Right lung (tissue), 2 donors: ENCODE measurements at regions not wholly inside any gene's neighbourhood (a gene's known extent, or its start where the extent isn't known, plus 50 kb on each side); places are given as distances from the start of the nearest gene placed in this dataset.
A peak's percentile ranks its signal among the peaks of the same experiment; 100 is the strongest.

Experiments
- DNase-seq, 2 donors: peaks; one replicate each; pipeline ENCODE4 v3.0.0-alpha.2; 2013

GRCh38 chr13:39938596-39938995, 283.1 kb downstream of the COG6 start:
- DNase-seq = no peak

DNA sequence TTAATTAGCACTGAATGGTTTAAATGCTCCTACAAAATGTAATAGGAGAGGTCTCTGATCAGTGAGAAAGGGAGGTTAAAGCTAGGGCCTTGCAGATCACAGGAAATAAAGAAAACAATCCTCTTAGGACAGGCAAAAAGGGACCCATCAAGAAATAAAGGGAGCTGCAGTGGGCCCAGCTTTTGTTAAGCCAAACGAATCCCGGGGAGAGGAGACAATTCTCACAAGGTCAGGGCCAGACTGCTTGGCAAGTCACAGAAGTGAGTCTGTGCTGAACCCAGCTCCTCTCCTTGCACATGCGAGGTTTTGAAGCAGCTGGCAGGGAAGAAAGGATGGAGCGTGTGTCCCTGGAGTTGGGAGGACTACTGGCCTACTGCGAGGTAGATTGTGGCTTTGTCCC, 285.8 kb downstream of the COG6 start:
- DNase-seq = no peak

- no peak for DNase-seq
Measured at GRCh38 chr13:39941911-39942551, 286.6 kb downstream of the COG6 start.

DNA sequence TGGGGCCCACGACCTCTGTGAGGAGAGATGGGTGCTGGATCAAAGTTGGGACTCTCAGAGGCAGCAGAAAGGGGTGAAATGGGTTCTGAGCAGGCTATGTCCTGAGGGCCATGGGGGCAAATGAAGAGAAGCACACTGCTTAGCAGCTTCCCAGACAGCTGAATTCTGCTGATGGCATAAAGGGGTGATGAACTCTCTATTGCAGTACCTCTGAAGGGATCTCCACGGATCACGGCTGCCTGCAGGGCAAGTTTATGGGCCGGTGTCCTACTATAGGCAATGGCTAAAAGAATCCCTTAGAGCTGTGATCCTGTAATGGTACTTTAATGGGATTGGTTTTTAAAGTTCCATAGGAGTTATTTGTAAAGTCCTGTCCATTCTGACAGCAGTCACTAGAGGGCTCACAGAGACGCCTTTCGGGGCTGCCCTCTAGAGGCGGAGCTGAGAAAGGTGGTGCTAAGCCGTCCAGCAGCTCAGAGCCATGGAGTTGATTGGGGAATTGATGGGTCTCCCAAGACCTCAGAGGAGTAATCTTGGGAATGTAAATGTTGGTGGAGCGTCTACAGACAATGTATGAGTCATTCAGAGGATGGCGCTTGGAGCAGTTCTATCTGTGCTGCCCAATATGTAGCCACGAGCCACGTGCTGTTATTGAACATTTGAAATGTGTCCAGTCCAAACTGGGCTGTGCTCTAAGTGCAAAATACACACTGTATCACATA, 287.3 kb downstream of the COG6 start:
- DNase-seq = peak in 1 of 2 donors; percentile 20

GRCh38 chr13:39943711-39944110, 288.2 kb downstream of the COG6 start:
- no peak for DNase-seq

DNA sequence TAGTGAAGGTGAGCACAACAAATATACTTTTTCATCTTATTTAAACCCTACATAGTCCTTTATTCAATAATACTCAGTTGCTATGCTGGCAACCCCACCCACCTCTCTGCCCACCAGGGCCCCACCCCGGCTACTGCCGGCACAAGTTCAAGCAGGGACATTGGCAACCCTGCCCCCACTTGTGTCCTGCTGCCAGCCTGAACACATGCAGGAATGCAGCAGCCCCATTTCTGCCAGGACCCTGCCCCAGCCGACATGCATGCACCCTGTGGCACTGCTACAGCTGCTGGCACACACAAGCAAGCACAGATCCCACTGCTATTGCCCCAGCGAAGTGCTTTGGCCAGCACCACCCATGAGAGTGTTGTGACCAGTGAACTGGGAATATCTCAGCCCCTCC, 289.8 kb downstream of the COG6 start:
- DNase-seq = no peak

DNA sequence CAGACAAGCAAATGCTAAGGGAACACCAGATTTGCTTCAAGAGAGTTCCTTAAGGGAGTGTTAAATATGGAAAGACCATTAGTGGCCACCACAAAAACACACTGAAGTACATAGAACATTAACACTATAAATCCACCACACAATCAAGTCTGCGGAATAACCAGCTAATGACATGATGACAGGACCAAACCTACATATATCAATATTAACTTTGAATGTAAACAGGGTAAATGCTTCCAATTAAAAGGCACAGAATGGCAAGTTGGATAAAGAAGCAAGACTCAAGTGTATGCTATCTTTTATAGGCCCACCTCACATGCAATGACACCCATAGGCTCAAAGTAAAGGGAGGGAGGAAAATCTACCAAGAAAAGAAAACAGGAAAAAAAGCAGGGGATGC, 291.3 kb downstream of the COG6 start:
- no peak for DNase-seq

GRCh38 chr13:39951301-39951700, 295.8 kb downstream of the COG6 start:
- no peak for DNase-seq

GRCh38 chr13:39952249-39953233, 297.1 kb downstream of the COG6 start:
- DNase-seq = peak; percentile 62 to 76

DNA sequence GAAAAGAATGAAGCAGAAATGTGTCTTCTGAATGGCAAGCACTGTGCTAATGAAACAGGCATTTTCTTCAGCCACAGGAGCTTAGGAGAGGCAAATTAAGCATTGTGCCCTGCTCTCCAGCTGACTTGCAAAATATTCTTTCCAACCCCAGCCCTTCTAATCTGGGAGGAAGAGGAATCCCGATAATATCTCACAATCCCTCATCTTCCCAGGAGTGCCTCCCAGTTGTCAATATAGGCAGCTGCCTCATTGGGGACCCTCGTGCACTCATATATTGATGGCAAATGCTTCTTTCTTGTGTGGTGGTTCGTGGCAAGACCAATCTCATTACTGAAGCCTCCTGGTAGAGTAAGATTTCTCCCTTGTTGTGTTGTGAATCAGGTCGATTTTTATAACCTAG, 299.0 kb downstream of the COG6 start:
- no peak for DNase-seq

- no peak for DNase-seq
Measured at GRCh38 chr13:39955560-39955959, 300.1 kb downstream of the COG6 start.

- DNase-seq = no peak
Measured at GRCh38 chr13:39956036-39956435, 300.6 kb downstream of the COG6 start.

DNA sequence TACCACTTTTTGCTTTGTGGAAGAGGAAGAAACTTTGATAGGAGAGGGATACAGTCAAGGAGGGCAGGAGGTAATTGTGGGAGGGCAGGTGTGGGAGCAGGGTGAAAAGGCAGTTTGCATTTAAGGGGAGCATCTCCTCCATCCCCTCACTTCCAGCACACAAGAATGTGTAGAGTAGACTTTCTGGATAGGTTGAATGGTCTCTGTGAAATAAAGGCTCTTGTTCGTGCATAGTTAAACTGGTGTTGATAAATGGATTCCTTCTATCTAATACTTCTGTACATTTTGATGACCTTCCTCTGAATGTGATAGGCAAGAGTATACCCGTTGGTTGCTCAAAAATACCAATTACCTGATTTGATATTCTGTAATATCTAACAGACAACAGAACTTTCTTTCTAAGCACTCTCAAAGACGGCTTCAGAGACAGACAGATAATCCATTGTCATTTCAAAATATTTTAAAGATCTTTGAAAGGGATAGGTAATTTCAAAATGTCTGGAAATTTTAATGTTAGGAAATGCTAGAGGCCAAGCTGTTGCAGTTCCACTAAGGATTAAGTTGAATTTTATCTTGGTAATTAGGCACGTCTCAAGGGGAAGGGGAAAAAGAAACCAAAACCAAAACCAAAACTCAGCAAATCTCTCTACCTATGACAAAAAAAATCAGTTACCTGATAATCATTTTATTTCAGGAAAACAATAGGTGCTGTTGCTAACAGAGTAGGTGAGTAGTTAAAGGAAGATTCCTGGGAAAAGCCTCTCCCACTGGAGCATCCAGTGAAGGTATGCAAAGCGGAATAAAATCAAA, 302.6 kb downstream of the COG6 start:
- DNase-seq = no peak

DNA sequence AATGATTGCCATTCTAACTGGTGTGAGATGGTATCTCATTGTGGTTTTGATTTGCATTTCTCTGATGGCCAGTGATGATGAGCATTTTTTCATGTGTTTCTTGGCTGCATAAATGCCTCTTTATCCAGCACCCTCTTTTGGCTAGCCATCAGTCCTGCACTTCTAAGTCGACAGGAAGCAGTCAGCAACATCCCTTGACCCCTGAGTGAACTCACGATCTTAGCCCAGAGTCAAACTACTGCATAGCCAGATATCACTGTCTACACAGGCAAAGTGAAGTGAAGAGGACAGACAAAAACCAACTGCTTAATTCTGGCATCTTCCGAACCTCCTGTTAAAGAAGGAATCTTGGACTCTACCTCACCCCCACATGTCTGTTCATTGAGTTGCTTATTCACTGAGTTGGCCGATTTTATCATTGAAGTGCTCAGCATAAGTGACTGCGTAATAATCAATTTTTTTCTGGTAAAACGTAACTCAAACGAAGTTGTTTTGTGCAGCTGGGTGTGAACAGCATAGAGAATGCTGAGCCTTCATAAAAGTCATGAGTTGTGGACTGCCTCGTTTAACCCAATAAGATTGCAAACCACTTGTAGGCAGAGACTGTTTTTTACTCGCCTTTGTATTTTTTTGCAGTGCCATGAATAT, 304.2 kb downstream of the COG6 start:
- DNase-seq = no peak

- DNase-seq = no peak
Measured at GRCh38 chr13:39960191-39960590, 304.7 kb downstream of the COG6 start.

DNA sequence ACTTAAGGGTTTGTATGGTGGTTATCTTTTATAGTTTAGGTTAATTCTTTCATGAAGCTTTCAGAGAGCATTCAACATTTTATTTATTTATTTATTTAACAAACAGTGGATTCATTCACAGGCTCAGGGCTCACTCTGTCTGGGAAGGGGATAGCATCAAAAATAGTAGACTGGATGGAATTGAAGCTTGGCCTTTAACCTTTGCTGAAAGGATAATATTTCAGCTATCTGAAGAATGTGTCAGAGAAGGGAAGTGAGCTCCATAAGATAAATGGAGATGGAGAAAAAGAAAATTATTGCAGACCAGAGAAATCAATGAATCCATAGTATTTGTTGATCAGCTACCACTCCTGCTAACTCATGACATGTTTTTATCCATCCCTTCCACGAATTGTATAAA, 305.6 kb downstream of the COG6 start:
- no peak for DNase-seq

- DNase-seq = no peak
Measured at GRCh38 chr13:39963612-39964011, 308.1 kb downstream of the COG6 start.

- no peak for DNase-seq
Measured at GRCh38 chr13:39965309-39965708, 309.8 kb downstream of the COG6 start.

GRCh38 chr13:39967199-39967959, 311.9 kb downstream of the COG6 start:
- no peak for DNase-seq
